ENCODE measurements at regions not wholly inside any gene's neighbourhood (a gene's known extent, or its start where the extent isn't known, plus 50 kb on each side); places are given as distances from the start of the nearest gene placed in this dataset.

GRCh38 chr10:91126471-91126870 is 94.0 kb upstream of the PCGF5 start:
- TF ChIP-seq, protein P1, sequence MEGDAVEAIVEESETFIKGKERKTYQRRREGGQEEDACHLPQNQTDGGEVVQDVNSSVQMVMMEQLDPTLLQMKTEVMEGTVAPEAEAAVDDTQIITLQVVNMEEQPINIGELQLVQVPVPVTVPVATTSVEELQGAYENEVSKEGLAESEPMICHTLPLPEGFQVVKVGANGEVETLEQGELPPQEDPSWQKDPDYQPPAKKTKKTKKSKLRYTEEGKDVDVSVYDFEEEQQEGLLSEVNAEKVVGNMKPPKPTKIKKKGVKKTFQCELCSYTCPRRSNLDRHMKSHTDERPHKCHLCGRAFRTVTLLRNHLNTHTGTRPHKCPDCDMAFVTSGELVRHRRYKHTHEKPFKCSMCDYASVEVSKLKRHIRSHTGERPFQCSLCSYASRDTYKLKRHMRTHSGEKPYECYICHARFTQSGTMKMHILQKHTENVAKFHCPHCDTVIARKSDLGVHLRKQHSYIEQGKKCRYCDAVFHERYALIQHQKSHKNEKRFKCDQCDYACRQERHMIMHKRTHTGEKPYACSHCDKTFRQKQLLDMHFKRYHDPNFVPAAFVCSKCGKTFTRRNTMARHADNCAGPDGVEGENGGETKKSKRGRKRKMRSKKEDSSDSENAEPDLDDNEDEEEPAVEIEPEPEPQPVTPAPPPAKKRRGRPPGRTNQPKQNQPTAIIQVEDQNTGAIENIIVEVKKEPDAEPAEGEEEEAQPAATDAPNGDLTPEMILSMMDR (conservative IDR thresholded peaks at IDR 0.05; ENCODE audit: low read length), result no peak
- no peak for TF ChIP-seq EZH2phosphoT487 (IDR thresholded peaks at IDR 0.05; ENCODE audit: borderline replicate concordance)

All from Loucy (cell line).